WTC11 (cell line): ENCODE measurements at regions not wholly inside any gene's neighbourhood (a gene's known extent, or its start where the extent isn't known, plus 50 kb on each side); places are given as distances from the start of the nearest gene placed in this dataset.

ENCODE experiments used
- ATAC-seq: fragments of 200-7000 bp; cut with Tn5 transposase; 2 replicates; pipeline ENCODE4 v1.10.0; 2021; ENCODE audit warnings: mild to moderate bottlenecking, moderate library complexity
- CTCF ChIA-PET: fragments of 300-600 bp; sonication (Branson Sonifier 250); formaldehyde crosslinking; loops from one replicate; lab custom pipeline; 2021; ENCODE audit warnings: antibody characterized with exemption; lab: Charles Lee
- POLR2A ChIA-PET: fragments of 350-600 bp; sonication (Branson Sonifier 250); formaldehyde crosslinking; loops from one replicate; lab custom pipeline; 2021; ENCODE audit warnings: antibody characterized with exemption; lab: Charles Lee
- DNase-seq: peaks from one replicate; pipeline ENCODE4 v3.0.0; 2021; ENCODE audit warnings: low spot score
- H3K27ac Mint-ChIP-seq: 2 replicates; pipeline ENCODE4 v1.8.0; 2021; ENCODE audit warnings: mixed read lengths
- H3K27me3 Mint-ChIP-seq: 2 replicates; pipeline ENCODE4 v1.8.0; 2021; ENCODE audit warnings: low read depth, mild to moderate bottlenecking, moderate library complexity, mixed read lengths
- H3K36me3 Mint-ChIP-seq: 2 replicates; pipeline ENCODE4 v1.8.0; 2021; ENCODE audit warnings: mixed read lengths
- H3K4me1 Mint-ChIP-seq: 2 replicates; pipeline ENCODE4 v1.8.0; 2022; ENCODE audit warnings: mixed read lengths
- H3K4me3 Mint-ChIP-seq: 2 replicates; pipeline ENCODE4 v1.8.0; 2021; ENCODE audit warnings: mild to moderate bottlenecking, moderate library complexity, mixed read lengths
- H3K9me3 Mint-ChIP-seq: 2 replicates; pipeline ENCODE4 v1.8.0; 2021; ENCODE audit warnings: mixed read lengths
- CBFB ChIP-seq: sonication (generic); formaldehyde crosslinking; IDR thresholded peaks from 2 replicates; pipeline ENCODE4 v1.8.1; 2022; ENCODE audit warnings: mild to moderate bottlenecking, low read depth, missing genetic modification reagents
- CREB1 ChIP-seq: sonication (generic); formaldehyde crosslinking; IDR thresholded peaks from 2 replicates; pipeline ENCODE4 v1.8.0; 2023; ENCODE audit warnings: mild to moderate bottlenecking, missing genetic modification reagents
- ELF4 ChIP-seq: sonication (generic); formaldehyde crosslinking; IDR thresholded peaks from 2 replicates; pipeline ENCODE4 v1.8.1; 2022; ENCODE audit warnings: low read depth, mild to moderate bottlenecking, moderate library complexity, missing genetic modification reagents
- FOXP1 ChIP-seq: sonication (generic); formaldehyde crosslinking; IDR thresholded peaks from 2 replicates; pipeline ENCODE4 v1.8.0; 2022; ENCODE audit warnings: missing genetic modification reagents, mild to moderate bottlenecking, moderate library complexity, borderline replicate concordance
- GTF2I ChIP-seq: fragments of 250-450 bp; sonication (Bioruptor Pico); conservative IDR thresholded peaks from 2 replicates; pipeline ENCODE4 v1.4.0; 2021; ENCODE audit warnings: mild to moderate bottlenecking
- JAZF1 ChIP-seq: fragments of 250-450 bp; sonication (Bioruptor Pico); IDR thresholded peaks from 2 replicates; pipeline ENCODE4 v1.9.0; 2021; ENCODE audit warnings: moderate library complexity, mild to moderate bottlenecking, inconsistent platforms
- JUN ChIP-seq: sonication (generic); formaldehyde crosslinking; IDR thresholded peaks from 2 replicates; pipeline ENCODE4 v1.8.0; 2023; ENCODE audit warnings: mild to moderate bottlenecking, missing genetic modification reagents
- NR2C2 ChIP-seq: sonication (generic); formaldehyde crosslinking; IDR thresholded peaks from 2 replicates; pipeline ENCODE4 v1.8.0; 2022; ENCODE audit warnings: mild to moderate bottlenecking, missing genetic modification reagents
- SMAD3 ChIP-seq: sonication (generic); formaldehyde crosslinking; IDR thresholded peaks from 2 replicates; pipeline ENCODE4 v1.8.0; 2022; ENCODE audit warnings: missing genetic modification reagents, mild to moderate bottlenecking, borderline replicate concordance
- SOX15 ChIP-seq: fragments of 250-450 bp; sonication (Bioruptor Pico); IDR thresholded peaks from 2 replicates; pipeline ENCODE4 v1.9.0; 2021; ENCODE audit warnings: mild to moderate bottlenecking
- ZNF121 ChIP-seq: sonication (generic); formaldehyde crosslinking; IDR thresholded peaks from 2 replicates; pipeline ENCODE4 v1.8.0; 2023; ENCODE audit warnings: missing genetic modification reagents
- ZNF138 ChIP-seq: sonication (generic); formaldehyde crosslinking; conservative IDR thresholded peaks from 2 replicates; pipeline ENCODE4 v1.8.1; 2022; ENCODE audit warnings: mild to moderate bottlenecking, moderate library complexity, missing genetic modification reagents
- ZNF232 ChIP-seq: sonication (generic); formaldehyde crosslinking; IDR thresholded peaks from 2 replicates; pipeline ENCODE4 v1.8.0; 2022; ENCODE audit warnings: mild to moderate bottlenecking, missing genetic modification reagents
- ZNF263 ChIP-seq: sonication (generic); formaldehyde crosslinking; IDR thresholded peaks from 2 replicates; pipeline ENCODE4 v1.8.1; 2022; ENCODE audit warnings: low read depth, mild to moderate bottlenecking, moderate library complexity, missing genetic modification reagents
- ZNF416 ChIP-seq: fragments of 250-450 bp; sonication (Bioruptor Pico); IDR thresholded peaks from 2 replicates; pipeline ENCODE4 v1.9.0; 2021; ENCODE audit warnings: mild to moderate bottlenecking, inconsistent platforms
- TF ChIP-seq, protein P1 (sequence below): sonication (generic); formaldehyde crosslinking; IDR thresholded peaks from 2 replicates; pipeline ENCODE4 v1.8.0; 2023; ENCODE audit warnings: mild to moderate bottlenecking, missing genetic modification reagents
- TF ChIP-seq, protein P2 (sequence below): sonication (generic); formaldehyde crosslinking; IDR thresholded peaks from 2 replicates; pipeline ENCODE4 v1.8.1; 2022; ENCODE audit warnings: low read depth, mild to moderate bottlenecking, moderate library complexity, missing genetic modification reagents, borderline replicate concordance
- TF ChIP-seq, protein P3 (sequence below): sonication (generic); formaldehyde crosslinking; IDR thresholded peaks from 2 replicates; pipeline ENCODE4 v1.8.1; 2023; ENCODE audit warnings: mild to moderate bottlenecking, missing genetic modification reagents
- TF ChIP-seq, protein P4 (sequence below): sonication (generic); formaldehyde crosslinking; IDR thresholded peaks from 2 replicates; pipeline ENCODE4 v1.8.1; 2022; ENCODE audit warnings: mild to moderate bottlenecking, moderate library complexity, missing genetic modification reagents
- TF ChIP-seq, protein P5 (sequence below): sonication (generic); formaldehyde crosslinking; IDR thresholded peaks from 2 replicates; pipeline ENCODE4 v1.8.1; 2023; ENCODE audit warnings: mild to moderate bottlenecking, missing genetic modification reagents, borderline replicate concordance
- TF ChIP-seq, protein P6 (sequence below): fragments of 250-450 bp; sonication (Bioruptor Pico); IDR thresholded peaks from 2 replicates; pipeline ENCODE4 v1.9.0; 2021; ENCODE audit warnings: mild to moderate bottlenecking
- TF ChIP-seq, protein P7 (sequence below): sonication (generic); formaldehyde crosslinking; IDR thresholded peaks from 2 replicates; pipeline ENCODE4 v1.8.0; 2023; ENCODE audit warnings: missing genetic modification reagents

DNA sequence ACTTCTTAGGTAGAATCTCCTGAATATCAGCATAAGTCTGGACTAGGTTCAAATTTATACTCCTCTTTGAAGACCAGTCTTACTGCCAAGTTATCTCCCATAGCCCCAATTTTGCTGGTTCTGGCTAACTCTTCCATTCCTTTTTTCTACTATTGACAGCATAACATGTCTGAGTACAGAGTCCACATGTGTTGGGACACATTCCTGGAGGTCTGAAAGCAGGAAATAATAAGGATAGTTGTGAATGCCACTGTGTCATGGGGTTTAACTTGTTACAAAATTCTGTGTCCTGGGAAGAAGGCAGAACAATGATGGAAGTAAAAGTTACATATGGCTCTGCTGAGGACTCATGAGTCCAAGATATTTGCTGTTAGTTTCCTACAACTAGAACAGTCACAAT lies 57.4 kb upstream of the ZBTB20 start:
- POLR2A ChIA-PET: no interaction called here
- no peaks in the 10 kb centered on the region for H3K4me1 Mint-ChIP-seq
- H3K27ac Mint-ChIP-seq: no peak overlapping the region
- no peaks in the 10 kb centered on the region for H3K27me3 Mint-ChIP-seq
- no peak for DNase-seq
- no peaks in the 10 kb centered on the region for H3K9me3 Mint-ChIP-seq
- CTCF ChIA-PET: no interaction called here
- no peaks in the 10 kb centered on the region for H3K36me3 Mint-ChIP-seq
- no peak overlapping the region for H3K4me3 Mint-ChIP-seq
- no peak for TF ChIP-seq FOXP1 (CRISPR knock-in tag)
- TF ChIP-seq ZNF416 (CRISPR knock-in tag): no peak
- TF ChIP-seq, protein P1, sequence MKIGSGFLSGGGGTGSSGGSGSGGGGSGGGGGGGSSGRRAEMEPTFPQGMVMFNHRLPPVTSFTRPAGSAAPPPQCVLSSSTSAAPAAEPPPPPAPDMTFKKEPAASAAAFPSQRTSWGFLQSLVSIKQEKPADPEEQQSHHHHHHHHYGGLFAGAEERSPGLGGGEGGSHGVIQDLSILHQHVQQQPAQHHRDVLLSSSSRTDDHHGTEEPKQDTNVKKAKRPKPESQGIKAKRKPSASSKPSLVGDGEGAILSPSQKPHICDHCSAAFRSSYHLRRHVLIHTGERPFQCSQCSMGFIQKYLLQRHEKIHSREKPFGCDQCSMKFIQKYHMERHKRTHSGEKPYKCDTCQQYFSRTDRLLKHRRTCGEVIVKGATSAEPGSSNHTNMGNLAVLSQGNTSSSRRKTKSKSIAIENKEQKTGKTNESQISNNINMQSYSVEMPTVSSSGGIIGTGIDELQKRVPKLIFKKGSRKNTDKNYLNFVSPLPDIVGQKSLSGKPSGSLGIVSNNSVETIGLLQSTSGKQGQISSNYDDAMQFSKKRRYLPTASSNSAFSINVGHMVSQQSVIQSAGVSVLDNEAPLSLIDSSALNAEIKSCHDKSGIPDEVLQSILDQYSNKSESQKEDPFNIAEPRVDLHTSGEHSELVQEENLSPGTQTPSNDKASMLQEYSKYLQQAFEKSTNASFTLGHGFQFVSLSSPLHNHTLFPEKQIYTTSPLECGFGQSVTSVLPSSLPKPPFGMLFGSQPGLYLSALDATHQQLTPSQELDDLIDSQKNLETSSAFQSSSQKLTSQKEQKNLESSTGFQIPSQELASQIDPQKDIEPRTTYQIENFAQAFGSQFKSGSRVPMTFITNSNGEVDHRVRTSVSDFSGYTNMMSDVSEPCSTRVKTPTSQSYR: no peak
- TF ChIP-seq ELF4 (CRISPR knock-in tag): no peak
- TF ChIP-seq, protein P2, sequence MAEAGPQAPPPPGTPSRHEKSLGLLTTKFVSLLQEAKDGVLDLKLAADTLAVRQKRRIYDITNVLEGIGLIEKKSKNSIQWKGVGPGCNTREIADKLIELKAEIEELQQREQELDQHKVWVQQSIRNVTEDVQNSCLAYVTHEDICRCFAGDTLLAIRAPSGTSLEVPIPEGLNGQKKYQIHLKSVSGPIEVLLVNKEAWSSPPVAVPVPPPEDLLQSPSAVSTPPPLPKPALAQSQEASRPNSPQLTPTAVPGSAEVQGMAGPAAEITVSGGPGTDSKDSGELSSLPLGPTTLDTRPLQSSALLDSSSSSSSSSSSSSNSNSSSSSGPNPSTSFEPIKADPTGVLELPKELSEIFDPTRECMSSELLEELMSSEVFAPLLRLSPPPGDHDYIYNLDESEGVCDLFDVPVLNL (CRISPR knock-in tag): no peak
- no peak for TF ChIP-seq JAZF1
- no peak for TF ChIP-seq CREB1
- TF ChIP-seq ZNF263 (CRISPR knock-in tag): no peak
- no peak for TF ChIP-seq ZNF138 (CRISPR knock-in tag)
- TF ChIP-seq SOX15: no peak
- TF ChIP-seq CBFB (CRISPR knock-in tag): no peak
- no peak for TF ChIP-seq SMAD3 (CRISPR knock-in tag)
- no peak for TF ChIP-seq NR2C2 (CRISPR knock-in tag)
- TF ChIP-seq GTF2I (CRISPR knock-in tag): no peak
- TF ChIP-seq, protein P3, sequence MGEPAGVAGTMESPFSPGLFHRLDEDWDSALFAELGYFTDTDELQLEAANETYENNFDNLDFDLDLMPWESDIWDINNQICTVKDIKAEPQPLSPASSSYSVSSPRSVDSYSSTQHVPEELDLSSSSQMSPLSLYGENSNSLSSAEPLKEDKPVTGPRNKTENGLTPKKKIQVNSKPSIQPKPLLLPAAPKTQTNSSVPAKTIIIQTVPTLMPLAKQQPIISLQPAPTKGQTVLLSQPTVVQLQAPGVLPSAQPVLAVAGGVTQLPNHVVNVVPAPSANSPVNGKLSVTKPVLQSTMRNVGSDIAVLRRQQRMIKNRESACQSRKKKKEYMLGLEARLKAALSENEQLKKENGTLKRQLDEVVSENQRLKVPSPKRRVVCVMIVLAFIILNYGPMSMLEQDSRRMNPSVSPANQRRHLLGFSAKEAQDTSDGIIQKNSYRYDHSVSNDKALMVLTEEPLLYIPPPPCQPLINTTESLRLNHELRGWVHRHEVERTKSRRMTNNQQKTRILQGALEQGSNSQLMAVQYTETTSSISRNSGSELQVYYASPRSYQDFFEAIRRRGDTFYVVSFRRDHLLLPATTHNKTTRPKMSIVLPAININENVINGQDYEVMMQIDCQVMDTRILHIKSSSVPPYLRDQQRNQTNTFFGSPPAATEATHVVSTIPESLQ (CRISPR knock-in tag): no peak
- ATAC-seq: no peak

DNA sequence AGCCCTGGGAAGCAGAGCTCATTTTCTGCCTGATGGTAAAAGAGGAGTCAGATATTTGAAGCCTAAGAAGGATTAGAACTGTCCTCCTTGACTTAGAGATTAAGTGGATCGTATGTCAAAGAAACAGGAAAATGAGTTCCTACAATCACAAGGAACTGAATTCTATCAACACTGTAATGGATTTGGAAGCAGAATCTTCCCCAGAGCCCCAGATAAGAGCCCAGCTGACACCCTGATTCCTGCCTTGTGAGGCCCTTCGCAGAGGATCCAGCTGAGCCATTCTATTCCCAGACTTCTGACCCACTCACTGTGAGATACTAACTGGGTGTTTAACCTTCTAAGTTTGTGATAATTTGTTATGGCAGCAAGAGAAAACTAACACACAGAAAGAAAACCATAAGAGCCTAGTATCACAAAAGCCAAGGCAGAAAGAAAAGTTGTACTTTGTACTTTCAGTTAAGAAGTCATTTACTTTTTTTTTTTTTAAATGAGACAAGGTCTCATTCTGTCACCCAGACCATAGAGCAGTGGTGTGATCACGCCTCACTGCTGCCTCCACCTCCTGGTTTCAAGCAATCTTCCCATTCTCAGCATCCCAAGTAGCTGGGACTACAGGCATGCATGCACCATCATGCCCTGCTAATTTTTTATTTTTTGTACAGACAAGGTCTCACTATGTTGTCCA lies 61.1 kb upstream of the ZBTB20 start:
- H3K4me1 Mint-ChIP-seq: peaks cover 26% of the 10 kb centered on the region
- ChIA-PET CTCF (no interaction called here), POLR2A (no interaction called here)
- no peak for DNase-seq
- no peaks in the 10 kb centered on the region for H3K36me3 Mint-ChIP-seq
- H3K27ac Mint-ChIP-seq: no peak overlapping the region
- H3K4me3 Mint-ChIP-seq: no peak overlapping the region
- no peaks in the 10 kb centered on the region for H3K9me3 Mint-ChIP-seq
- ATAC-seq: no peak
- no peak for TF ChIP-seq FOXP1 (CRISPR knock-in tag)
- TF ChIP-seq, protein P4, sequence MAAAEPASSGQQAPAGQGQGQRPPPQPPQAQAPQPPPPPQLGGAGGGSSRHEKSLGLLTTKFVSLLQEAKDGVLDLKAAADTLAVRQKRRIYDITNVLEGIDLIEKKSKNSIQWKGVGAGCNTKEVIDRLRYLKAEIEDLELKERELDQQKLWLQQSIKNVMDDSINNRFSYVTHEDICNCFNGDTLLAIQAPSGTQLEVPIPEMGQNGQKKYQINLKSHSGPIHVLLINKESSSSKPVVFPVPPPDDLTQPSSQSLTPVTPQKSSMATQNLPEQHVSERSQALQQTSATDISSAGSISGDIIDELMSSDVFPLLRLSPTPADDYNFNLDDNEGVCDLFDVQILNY (CRISPR knock-in tag): no peak
- no peak for TF ChIP-seq ZNF121 (CRISPR knock-in tag)
- TF ChIP-seq, protein P5, sequence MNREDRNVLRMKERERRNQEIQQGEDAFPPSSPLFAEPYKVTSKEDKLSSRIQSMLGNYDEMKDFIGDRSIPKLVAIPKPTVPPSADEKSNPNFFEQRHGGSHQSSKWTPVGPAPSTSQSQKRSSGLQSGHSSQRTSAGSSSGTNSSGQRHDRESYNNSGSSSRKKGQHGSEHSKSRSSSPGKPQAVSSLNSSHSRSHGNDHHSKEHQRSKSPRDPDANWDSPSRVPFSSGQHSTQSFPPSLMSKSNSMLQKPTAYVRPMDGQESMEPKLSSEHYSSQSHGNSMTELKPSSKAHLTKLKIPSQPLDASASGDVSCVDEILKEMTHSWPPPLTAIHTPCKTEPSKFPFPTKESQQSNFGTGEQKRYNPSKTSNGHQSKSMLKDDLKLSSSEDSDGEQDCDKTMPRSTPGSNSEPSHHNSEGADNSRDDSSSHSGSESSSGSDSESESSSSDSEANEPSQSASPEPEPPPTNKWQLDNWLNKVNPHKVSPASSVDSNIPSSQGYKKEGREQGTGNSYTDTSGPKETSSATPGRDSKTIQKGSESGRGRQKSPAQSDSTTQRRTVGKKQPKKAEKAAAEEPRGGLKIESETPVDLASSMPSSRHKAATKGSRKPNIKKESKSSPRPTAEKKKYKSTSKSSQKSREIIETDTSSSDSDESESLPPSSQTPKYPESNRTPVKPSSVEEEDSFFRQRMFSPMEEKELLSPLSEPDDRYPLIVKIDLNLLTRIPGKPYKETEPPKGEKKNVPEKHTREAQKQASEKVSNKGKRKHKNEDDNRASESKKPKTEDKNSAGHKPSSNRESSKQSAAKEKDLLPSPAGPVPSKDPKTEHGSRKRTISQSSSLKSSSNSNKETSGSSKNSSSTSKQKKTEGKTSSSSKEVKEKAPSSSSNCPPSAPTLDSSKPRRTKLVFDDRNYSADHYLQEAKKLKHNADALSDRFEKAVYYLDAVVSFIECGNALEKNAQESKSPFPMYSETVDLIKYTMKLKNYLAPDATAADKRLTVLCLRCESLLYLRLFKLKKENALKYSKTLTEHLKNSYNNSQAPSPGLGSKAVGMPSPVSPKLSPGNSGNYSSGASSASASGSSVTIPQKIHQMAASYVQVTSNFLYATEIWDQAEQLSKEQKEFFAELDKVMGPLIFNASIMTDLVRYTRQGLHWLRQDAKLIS (CRISPR knock-in tag): no peak
- TF ChIP-seq ZNF232 (CRISPR knock-in tag): no peak
- no peak for TF ChIP-seq NR2C2 (CRISPR knock-in tag)
- TF ChIP-seq JUN (CRISPR knock-in tag): no peak
- TF ChIP-seq, protein P6, sequence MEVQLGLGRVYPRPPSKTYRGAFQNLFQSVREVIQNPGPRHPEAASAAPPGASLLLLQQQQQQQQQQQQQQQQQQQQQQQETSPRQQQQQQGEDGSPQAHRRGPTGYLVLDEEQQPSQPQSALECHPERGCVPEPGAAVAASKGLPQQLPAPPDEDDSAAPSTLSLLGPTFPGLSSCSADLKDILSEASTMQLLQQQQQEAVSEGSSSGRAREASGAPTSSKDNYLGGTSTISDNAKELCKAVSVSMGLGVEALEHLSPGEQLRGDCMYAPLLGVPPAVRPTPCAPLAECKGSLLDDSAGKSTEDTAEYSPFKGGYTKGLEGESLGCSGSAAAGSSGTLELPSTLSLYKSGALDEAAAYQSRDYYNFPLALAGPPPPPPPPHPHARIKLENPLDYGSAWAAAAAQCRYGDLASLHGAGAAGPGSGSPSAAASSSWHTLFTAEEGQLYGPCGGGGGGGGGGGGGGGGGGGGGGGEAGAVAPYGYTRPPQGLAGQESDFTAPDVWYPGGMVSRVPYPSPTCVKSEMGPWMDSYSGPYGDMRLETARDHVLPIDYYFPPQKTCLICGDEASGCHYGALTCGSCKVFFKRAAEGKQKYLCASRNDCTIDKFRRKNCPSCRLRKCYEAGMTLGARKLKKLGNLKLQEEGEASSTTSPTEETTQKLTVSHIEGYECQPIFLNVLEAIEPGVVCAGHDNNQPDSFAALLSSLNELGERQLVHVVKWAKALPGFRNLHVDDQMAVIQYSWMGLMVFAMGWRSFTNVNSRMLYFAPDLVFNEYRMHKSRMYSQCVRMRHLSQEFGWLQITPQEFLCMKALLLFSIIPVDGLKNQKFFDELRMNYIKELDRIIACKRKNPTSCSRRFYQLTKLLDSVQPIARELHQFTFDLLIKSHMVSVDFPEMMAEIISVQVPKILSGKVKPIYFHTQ (CRISPR knock-in tag): no peak
- TF ChIP-seq, protein P7, sequence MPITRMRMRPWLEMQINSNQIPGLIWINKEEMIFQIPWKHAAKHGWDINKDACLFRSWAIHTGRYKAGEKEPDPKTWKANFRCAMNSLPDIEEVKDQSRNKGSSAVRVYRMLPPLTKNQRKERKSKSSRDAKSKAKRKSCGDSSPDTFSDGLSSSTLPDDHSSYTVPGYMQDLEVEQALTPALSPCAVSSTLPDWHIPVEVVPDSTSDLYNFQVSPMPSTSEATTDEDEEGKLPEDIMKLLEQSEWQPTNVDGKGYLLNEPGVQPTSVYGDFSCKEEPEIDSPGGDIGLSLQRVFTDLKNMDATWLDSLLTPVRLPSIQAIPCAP: no peak
- TF ChIP-seq, all 79 proteins: peak for 0
- H3K27me3 Mint-ChIP-seq: no peaks in the 10 kb centered on the region
